ENCODE measurements at regions not wholly inside any gene's neighbourhood (a gene's known extent, or its start where the extent isn't known, plus 50 kb on each side); places are given as distances from the start of the nearest gene placed in this dataset.

GRCh38 chr13:44079413-44080205 is 199.9 kb downstream of the LACC1 start:
- TF ChIP-seq, protein P1, sequence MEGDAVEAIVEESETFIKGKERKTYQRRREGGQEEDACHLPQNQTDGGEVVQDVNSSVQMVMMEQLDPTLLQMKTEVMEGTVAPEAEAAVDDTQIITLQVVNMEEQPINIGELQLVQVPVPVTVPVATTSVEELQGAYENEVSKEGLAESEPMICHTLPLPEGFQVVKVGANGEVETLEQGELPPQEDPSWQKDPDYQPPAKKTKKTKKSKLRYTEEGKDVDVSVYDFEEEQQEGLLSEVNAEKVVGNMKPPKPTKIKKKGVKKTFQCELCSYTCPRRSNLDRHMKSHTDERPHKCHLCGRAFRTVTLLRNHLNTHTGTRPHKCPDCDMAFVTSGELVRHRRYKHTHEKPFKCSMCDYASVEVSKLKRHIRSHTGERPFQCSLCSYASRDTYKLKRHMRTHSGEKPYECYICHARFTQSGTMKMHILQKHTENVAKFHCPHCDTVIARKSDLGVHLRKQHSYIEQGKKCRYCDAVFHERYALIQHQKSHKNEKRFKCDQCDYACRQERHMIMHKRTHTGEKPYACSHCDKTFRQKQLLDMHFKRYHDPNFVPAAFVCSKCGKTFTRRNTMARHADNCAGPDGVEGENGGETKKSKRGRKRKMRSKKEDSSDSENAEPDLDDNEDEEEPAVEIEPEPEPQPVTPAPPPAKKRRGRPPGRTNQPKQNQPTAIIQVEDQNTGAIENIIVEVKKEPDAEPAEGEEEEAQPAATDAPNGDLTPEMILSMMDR (IDR thresholded peaks at IDR 0.05) = no peak
- TF ChIP-seq POLR2A (IDR thresholded peaks at IDR 0.05) = no peak

Data from tibial nerve (tissue), 3 donors.